B cell (primary cell): ENCODE measurements at regions not wholly inside any gene's neighbourhood (a gene's known extent, or its start where the extent isn't known, plus 50 kb on each side); places are given as distances from the start of the nearest gene placed in this dataset.

Experiments
- ATAC-seq: fragments of 200-7000 bp; cut with Tn5 transposase; one replicate; pipeline ENCODE4 v1.10.0; 2021; ENCODE audit warnings: low read depth, mild to moderate bottlenecking, moderate number of reproducible peaks, moderate library complexity
- CTCF ChIA-PET: fragments of 350-600 bp; sonication (Branson Sonifier 250); formaldehyde crosslinking; loops from one replicate; lab custom pipeline; 2021; ENCODE audit warnings: antibody characterized with exemption, inconsistent platforms; lab: Charles Lee
- POLR2A ChIA-PET: fragments of 350-600 bp; sonication (Branson Sonifier 250); formaldehyde crosslinking; loops from one replicate; lab custom pipeline; 2021; ENCODE audit warnings: antibody characterized with exemption; lab: Charles Lee
- DNase-seq: peaks from one replicate; pipeline ENCODE4 v3.0.0; 2013
- H2AFZ ChIP-seq: 2 replicates; pipeline ENCODE4 v1.6.1; 2012; ENCODE audit warnings: mild to moderate bottlenecking, low read depth, low read length; ENCODE audit not compliant: insufficient read depth, poor library complexity, severe bottlenecking
- H3K27ac ChIP-seq, 2 donors: 1 replicate in 1 of 2; 2 replicates in 1 of 2; pipeline ENCODE4 v1.5.1; 2012 to 2013; ENCODE audit warnings: low read length in 2 of 2, mild to moderate bottlenecking in 2 of 2, moderate library complexity in 1 of 2
- H3K27me3 ChIP-seq, 4 experiments: fragments of 200-600 bp in 1 of 4; sonication (generic) in 1 of 4; replicated peaks in 1 of 4; 1 replicate in 2 of 4; 2 replicates in 2 of 4; pipeline versions ENCODE4 v1.6.1 to v1.7.0; 2013 to 2016; ENCODE audit warnings: low read length in 3 of 4, mild to moderate bottlenecking in 2 of 4, mixed read lengths in 1 of 4, moderate library complexity in 1 of 4; ENCODE audit not compliant: insufficient read depth in 4 of 4, control insufficient read depth in 3 of 4; ENCODE audit errors: control extremely low read depth in 1 of 4
- H3K36me3 ChIP-seq, 2 experiments: replicated peaks in 1 of 2; 1 replicate in 1 of 2; 2 replicates in 1 of 2; pipeline versions ENCODE4 v1.6.1 to v1.7.1; 2013; ENCODE audit warnings: low read length in 1 of 2; ENCODE audit not compliant: insufficient read depth in 2 of 2, control insufficient read depth in 1 of 2; ENCODE audit errors: control extremely low read depth in 1 of 2, extremely low read depth in 1 of 2
- H3K4me1 ChIP-seq, 2 donors: fragments of 200-600 bp in 1 of 2; sonication (generic) in 1 of 2; 1 replicate in 1 of 2; 2 replicates in 1 of 2; pipeline versions ENCODE4 v1.5.1 to v1.6.1; 2013 to 2017; ENCODE audit warnings: low read length in 2 of 2; ENCODE audit not compliant: control insufficient read depth in 2 of 2, insufficient read depth in 2 of 2
- H3K4me2 ChIP-seq: replicated peaks from 2 replicates; pipeline ENCODE3; 2012; ENCODE audit warnings: mild to moderate bottlenecking, low read depth, low read length; ENCODE audit not compliant: poor library complexity, severe bottlenecking
- H3K4me3 ChIP-seq, 5 experiments: fragments of 200-600 bp in 1 of 5; sonication (generic) in 1 of 5; 1 replicate in 3 of 5; 2 replicates in 2 of 5; pipeline versions ENCODE4 v1.5.1 to v1.7.0; 2011 to 2016; ENCODE audit warnings: low read length in 4 of 5, mild to moderate bottlenecking in 4 of 5, low read depth in 2 of 5, control low read depth in 1 of 5, moderate library complexity in 1 of 5; ENCODE audit not compliant: insufficient read depth in 1 of 5; ENCODE audit errors: control extremely low read depth in 1 of 5, extremely low read depth in 1 of 5
- H3K79me2 ChIP-seq: fragments of 200-600 bp; sonication (generic); one replicate; pipeline ENCODE4 v1.6.0; 2016; ENCODE audit warnings: low read length; ENCODE audit not compliant: control insufficient read depth, insufficient read depth
- H3K9ac ChIP-seq: fragments of 200-600 bp; sonication (generic); 2 replicates; pipeline ENCODE4 v1.6.1; 2017; ENCODE audit warnings: mild to moderate bottlenecking, low read length, moderate library complexity
- H3K9me3 ChIP-seq, 3 donors: one replicate each; pipeline versions ENCODE4 v1.6.1 to v1.7.1; 2013; ENCODE audit warnings: low read length in 2 of 3; ENCODE audit not compliant: control insufficient read depth in 2 of 3, insufficient read depth in 1 of 3; ENCODE audit errors: control extremely low read depth in 1 of 3
- H4K20me1 ChIP-seq: 2 replicates; pipeline ENCODE4 v1.6.0; 2012; ENCODE audit warnings: mild to moderate bottlenecking, low read length; ENCODE audit not compliant: insufficient read depth, control insufficient read depth, poor library complexity, severe bottlenecking
- H3K27ac Mint-ChIP-seq: one replicate; pipeline ENCODE4 v1.8.0; 2021; ENCODE audit warnings: mixed read lengths
- H3K27me3 Mint-ChIP-seq: one replicate; pipeline ENCODE4 v1.8.0; 2021; ENCODE audit warnings: mixed read lengths
- H3K4me1 Mint-ChIP-seq: one replicate; pipeline ENCODE4 v1.8.0; 2021; ENCODE audit warnings: mixed read lengths
- H3K4me3 Mint-ChIP-seq: one replicate; pipeline ENCODE4 v1.8.0; 2021; ENCODE audit warnings: mixed read lengths
- H3K9me3 Mint-ChIP-seq: one replicate; pipeline ENCODE4 v1.8.0; 2022; ENCODE audit warnings: mixed read lengths; ENCODE audit not compliant: insufficient read depth
- EZH2 ChIP-seq: IDR thresholded peaks from 2 replicates; pipeline ENCODE4 v1.6.1; 2012; ENCODE audit warnings: borderline replicate concordance, low read depth, mild to moderate bottlenecking, moderate library complexity, low read length; ENCODE audit not compliant: insufficient read depth, poor library complexity, severe bottlenecking
- WGBS: methylation state at CpG from one replicate; pipeline ENCODE4 v1.1.5; 2013; ENCODE audit warnings: missing lambda C conversion rate; ENCODE audit not compliant: insufficient coverage; 5-methylcytosine and 5-hydroxymethylcytosine counted together
- intact Hi-C: fragments of 100-400 bp; cut with micrococcal nuclease; formaldehyde crosslinking; loops from one replicate; pipeline ENCODE4 v1.10.0; 2022
- TF ChIP-seq, protein P1 (sequence below): fragments of 200-600 bp; IDR thresholded peaks from one replicate; pipeline ENCODE4 v1.8.0; 2022; ENCODE audit warnings: antibody characterized with exemption, mild to moderate bottlenecking

DNA sequence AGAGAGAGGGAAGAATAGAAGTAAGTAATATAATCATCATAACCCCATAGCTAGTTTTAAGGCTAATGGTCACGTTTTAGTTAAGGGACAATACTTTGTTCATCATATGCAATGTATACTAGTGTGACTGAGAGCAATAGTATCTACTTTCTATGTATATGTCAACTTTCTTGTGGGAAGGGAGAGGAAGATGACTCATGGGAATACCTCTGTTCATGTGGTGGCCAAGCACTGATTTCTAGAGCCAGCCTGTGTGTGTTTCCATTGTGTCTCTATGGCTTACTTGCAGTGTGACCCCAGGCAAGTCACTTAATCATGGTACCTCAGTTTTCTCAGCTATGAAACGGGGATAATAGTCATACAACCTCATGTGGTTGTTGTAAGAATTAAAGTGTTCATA is 639.6 kb downstream of the CETN3 start:
- 86% methylated on average over 1 of the region's 2 CpGs for WGBS
- ATAC-seq: no peak
- Histone ChIP-seq H4K20me1 (no peaks in the 10 kb centered on the region), H3K9me3 (peaks cover 0 to 2% (median 0%) of the 10 kb centered on the region in 3 donors), H3K9ac (no peak overlapping the region), H3K4me2 (no peak overlapping the region), H3K79me2 (no peaks in the 10 kb centered on the region), H3K4me3 (no peak overlapping the region), H3K27me3 (no peaks in the 10 kb centered on the region), H2AFZ (no peak overlapping the region), H3K4me1 (no peaks in the 10 kb centered on the region), H3K27ac (no peak overlapping the region), H3K36me3 (no peaks in the 10 kb centered on the region)
- no peak for TF ChIP-seq EZH2
- TF ChIP-seq, protein P1, sequence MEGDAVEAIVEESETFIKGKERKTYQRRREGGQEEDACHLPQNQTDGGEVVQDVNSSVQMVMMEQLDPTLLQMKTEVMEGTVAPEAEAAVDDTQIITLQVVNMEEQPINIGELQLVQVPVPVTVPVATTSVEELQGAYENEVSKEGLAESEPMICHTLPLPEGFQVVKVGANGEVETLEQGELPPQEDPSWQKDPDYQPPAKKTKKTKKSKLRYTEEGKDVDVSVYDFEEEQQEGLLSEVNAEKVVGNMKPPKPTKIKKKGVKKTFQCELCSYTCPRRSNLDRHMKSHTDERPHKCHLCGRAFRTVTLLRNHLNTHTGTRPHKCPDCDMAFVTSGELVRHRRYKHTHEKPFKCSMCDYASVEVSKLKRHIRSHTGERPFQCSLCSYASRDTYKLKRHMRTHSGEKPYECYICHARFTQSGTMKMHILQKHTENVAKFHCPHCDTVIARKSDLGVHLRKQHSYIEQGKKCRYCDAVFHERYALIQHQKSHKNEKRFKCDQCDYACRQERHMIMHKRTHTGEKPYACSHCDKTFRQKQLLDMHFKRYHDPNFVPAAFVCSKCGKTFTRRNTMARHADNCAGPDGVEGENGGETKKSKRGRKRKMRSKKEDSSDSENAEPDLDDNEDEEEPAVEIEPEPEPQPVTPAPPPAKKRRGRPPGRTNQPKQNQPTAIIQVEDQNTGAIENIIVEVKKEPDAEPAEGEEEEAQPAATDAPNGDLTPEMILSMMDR: no peak
- Mint-ChIP-seq H3K27me3 (no peaks in the 10 kb centered on the region), H3K27ac (no peak overlapping the region), H3K9me3 (no peaks in the 10 kb centered on the region), H3K4me3 (no peak overlapping the region), H3K4me1 (no peaks in the 10 kb centered on the region)
- POLR2A ChIA-PET: no interaction called here
- intact Hi-C loops: no loop called here
- no peak for DNase-seq
- CTCF ChIA-PET: no interaction called here

DNA sequence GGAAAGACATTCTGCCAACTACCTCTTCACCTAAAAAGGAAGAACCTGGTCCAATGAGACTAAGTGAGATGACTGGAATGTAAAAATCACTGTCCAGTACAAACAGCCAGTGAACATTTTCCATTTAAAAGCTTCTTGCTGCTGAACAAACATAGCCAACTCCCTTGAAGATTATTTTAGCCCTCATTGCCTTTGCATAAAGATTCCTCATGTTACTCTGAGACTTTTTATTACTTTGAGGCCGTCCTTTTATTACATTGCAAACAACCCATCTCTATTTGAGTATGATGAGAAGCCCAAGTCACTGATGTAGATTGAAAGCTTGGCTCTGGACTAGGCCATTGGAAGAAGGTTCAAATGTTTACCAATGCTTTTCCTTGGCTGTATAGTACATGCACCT is 649.8 kb downstream of the CETN3 start:
- H3K9me3 Mint-ChIP-seq: no peaks in the 10 kb centered on the region
- no peak for ATAC-seq
- Histone ChIP-seq H3K27me3 (no peaks in the 10 kb centered on the region), H3K9me3 (no peaks in the 10 kb centered on the region), H4K20me1 (no peaks in the 10 kb centered on the region), H3K79me2 (no peaks in the 10 kb centered on the region), H3K9ac (no peak overlapping the region), H3K4me3 (no peak overlapping the region), H3K27ac (no peak overlapping the region), H3K36me3 (no peaks in the 10 kb centered on the region), H2AFZ (peak overlapping the region; percentile 26), H3K4me2 (no peak overlapping the region), H3K4me1 (no peaks in the 10 kb centered on the region)
- no peaks in the 10 kb centered on the region for H3K4me1 Mint-ChIP-seq
- ChIA-PET POLR2A (no interaction called here), CTCF (no interaction called here)
- no CpG with 5 or more reads among the region's 1 CpG for WGBS
- H3K27ac Mint-ChIP-seq: no peak overlapping the region
- H3K4me3 Mint-ChIP-seq: no peak overlapping the region
- no peak for TF ChIP-seq EZH2
- TF ChIP-seq, protein P1: no peak
- intact Hi-C loops: no loop called here
- DNase-seq: no peak
- no peaks in the 10 kb centered on the region for H3K27me3 Mint-ChIP-seq
